ENCODE measurements at regions not wholly inside any gene's neighbourhood (a gene's known extent, or its start where the extent isn't known, plus 50 kb on each side); places are given as distances from the start of the nearest gene placed in this dataset.
"Not testable (repeated sequence)": the region's sequence is repeated elsewhere in the genome, so short reads cannot be mapped to it uniquely, and the experiment has no call there.

GRCh38 chr2:176573612-176574483 is 304.6 kb downstream of the MTX2 start:
- DNase-seq (ENCODE audit: low read depth in 2 of 2): no peak

GRCh38 chr2:176574484-176575236 is 305.4 kb downstream of the MTX2 start:
- DNase-seq (ENCODE audit: low read depth in 2 of 2): no peak

GRCh38 chr2:176575237-176575744 is 306.0 kb downstream of the MTX2 start:
- DNase-seq (ENCODE audit: low read depth in 2 of 2): no peak

GRCh38 chr2:176577054-176577453 is 307.8 kb downstream of the MTX2 start:
- DNase-seq (ENCODE audit: low read depth in 2 of 2): no peak

- DNase-seq (ENCODE audit: low read depth in 2 of 2): not testable (repeated sequence)
Measured at GRCh38 chr2:176578292-176578691, 309.1 kb downstream of the MTX2 start.

GRCh38 chr2:176579608-176580007 is 310.4 kb downstream of the MTX2 start:
- no peak for DNase-seq (ENCODE audit: low read depth in 2 of 2)

- no peak for DNase-seq (ENCODE audit: low read depth in 2 of 2)
Measured at GRCh38 chr2:176581557-176582165, 312.4 kb downstream of the MTX2 start.

- DNase-seq (ENCODE audit: low read depth in 2 of 2): no peak
Measured at GRCh38 chr2:176582176-176582575, 312.9 kb downstream of the MTX2 start.

GRCh38 chr2:176582990-176583481 is 313.8 kb downstream of the MTX2 start:
- DNase-seq (ENCODE audit: low read depth in 2 of 2): no peak

GRCh38 chr2:176583607-176584006 is 314.4 kb downstream of the MTX2 start:
- no peak for DNase-seq (ENCODE audit: low read depth in 2 of 2)

GRCh38 chr2:176584333-176584732 is 315.1 kb downstream of the MTX2 start:
- no peak for DNase-seq (ENCODE audit: low read depth in 2 of 2)

- no peak for DNase-seq (ENCODE audit: low read depth in 2 of 2)
Measured at GRCh38 chr2:176585291-176585690, 316.0 kb downstream of the MTX2 start.

GRCh38 chr2:176585791-176586190 is 316.5 kb downstream of the MTX2 start:
- no peak for DNase-seq (ENCODE audit: low read depth in 2 of 2)

- DNase-seq (ENCODE audit: low read depth in 2 of 2): no peak
Measured at GRCh38 chr2:176589287-176589686, 320.0 kb downstream of the MTX2 start.

GRCh38 chr2:176589825-176590440 is 320.7 kb downstream of the MTX2 start:
- no peak for DNase-seq (ENCODE audit: low read depth in 2 of 2)

GRCh38 chr2:176592216-176592615 is 323.0 kb downstream of the MTX2 start:
- DNase-seq (ENCODE audit: low read depth in 2 of 2): no peak

- DNase-seq (ENCODE audit: low read depth in 2 of 2): no peak
Measured at GRCh38 chr2:176595986-176596385, 326.7 kb downstream of the MTX2 start.

GRCh38 chr2:176597916-176598315 is 328.7 kb downstream of the MTX2 start:
- no peak for DNase-seq (ENCODE audit: low read depth in 2 of 2)

GRCh38 chr2:176598351-176598750 is 329.1 kb downstream of the MTX2 start:
- DNase-seq (ENCODE audit: low read depth in 2 of 2): no peak

GRCh38 chr2:176599796-176600485 is 330.7 kb downstream of the MTX2 start:
- no peak for DNase-seq (ENCODE audit: low read depth in 2 of 2)

- DNase-seq (ENCODE audit: low read depth in 2 of 2): no peak
Measured at GRCh38 chr2:176601066-176601465, 331.8 kb downstream of the MTX2 start.

Data from stimulated activated CD4-positive, alpha-beta T cell treated with anti-CD3 and anti-CD28 coated beads, Interleukin-12 subunit alpha, Interleukin-12 subunit beta, amount 100 ng/mL, for 24 hours (primary cell).